ENCODE measurements at regions not wholly inside any gene's neighbourhood (a gene's known extent, or its start where the extent isn't known, plus 50 kb on each side); places are given as distances from the start of the nearest gene placed in this dataset.

- TF ChIP-seq CHD7 (IDR thresholded peaks at IDR 0.05; ENCODE audit: insufficient replicate concordance, low read length): no peak
- no peak for TF ChIP-seq EGR1 (IDR thresholded peaks at IDR 0.05; ENCODE audit: borderline replicate concordance, low read depth, low read length)
- TF ChIP-seq TAF7 (optimal IDR thresholded peaks at IDR 0.05; ENCODE audit: borderline replicate concordance, low read depth, low read length): no peak
- no peak for TF ChIP-seq POLR2AphosphoS5 (IDR thresholded peaks at IDR 0.05; ENCODE audit: low read depth, low read length)
These were observed 432.3 kb upstream of the TSHZ3 start (continued) for GRCh38 chr19:31781542-31781941.
